Gastroesophageal sphincter (tissue), 4 donors: ENCODE measurements at regions not wholly inside any gene's neighbourhood (a gene's known extent, or its start where the extent isn't known, plus 50 kb on each side); places are given as distances from the start of the nearest gene placed in this dataset.

ENCODE experiments used
- ATAC-seq: fragments of 150-250 bp; one replicate; pipeline ENCODE4 v1.9.1; 2016; ENCODE audit warnings: mild to moderate bottlenecking, moderate library complexity
- H3K27ac ChIP-seq, 4 donors: fragments of 200-600 bp; sonication (generic) in 3 of 4; 1 replicate in 3 of 4; 2 replicates in 1 of 4; pipeline ENCODE4 v1.5.1; 2016 to 2019
- H3K27me3 ChIP-seq: fragments of 200-600 bp; sonication (generic); one replicate; pipeline ENCODE4 v1.5.1; 2019
- H3K36me3 ChIP-seq, 2 donors: fragments of 200-600 bp; sonication (generic); one replicate each; pipeline ENCODE4 v1.5.1; 2019; ENCODE audit warnings: control low read depth in 1 of 2
- H3K4me1 ChIP-seq, 3 donors: fragments of 200-600 bp; sonication (generic); 1 replicate in 2 of 3; 2 replicates in 1 of 3; pipeline ENCODE4 v1.5.1; 2016 to 2019; ENCODE audit warnings: control low read depth in 2 of 3
- H3K4me3 ChIP-seq, 2 donors: fragments of 200-600 bp; sonication (generic); one replicate each; pipeline ENCODE4 v1.5.1; 2019; ENCODE audit warnings: mild to moderate bottlenecking in 1 of 2, moderate library complexity in 1 of 2
- H3K9me3 ChIP-seq, 3 donors: fragments of 200-600 bp; sonication (generic); one replicate each; pipeline ENCODE4 v1.5.1; 2017 to 2019; ENCODE audit warnings: control low read depth in 2 of 3
- EP300 ChIP-seq: sonication (generic); formaldehyde crosslinking; IDR thresholded peaks from one replicate; pipeline ENCODE4 v1.6.1; 2017; ENCODE audit warnings: antibody characterized with exemption, mild to moderate bottlenecking
- POLR2A ChIP-seq, 2 donors: fragments of 450-650 bp; IDR thresholded peaks; one replicate each; pipeline ENCODE4 v1.6.1; 2017; ENCODE audit warnings: antibody characterized with exemption in 2 of 2, mild to moderate bottlenecking in 2 of 2, moderate library complexity in 1 of 2
- POLR2AphosphoS5 ChIP-seq: sonication (generic); formaldehyde crosslinking; IDR thresholded peaks from one replicate; pipeline ENCODE4 v1.6.1; 2017; ENCODE audit warnings: antibody characterized with exemption
- WGBS, 2 donors: methylation state at CpG; one replicate each; pipeline ENCODE4 v1.1.5; 2018; ENCODE audit warnings: low coverage in 1 of 2; 5-methylcytosine and 5-hydroxymethylcytosine counted together
- TF ChIP-seq, protein P1 (sequence below), 4 experiments: fragments of 200-600 bp in 2 of 4; fragments of 450-650 bp in 2 of 4; sonication (generic) in 1 of 4; IDR thresholded peaks; one replicate each; pipeline ENCODE4 v1.5.1; 2017 to 2019; ENCODE audit warnings: antibody characterized with exemption in 4 of 4, mild to moderate bottlenecking in 2 of 4, moderate library complexity in 2 of 4

DNA sequence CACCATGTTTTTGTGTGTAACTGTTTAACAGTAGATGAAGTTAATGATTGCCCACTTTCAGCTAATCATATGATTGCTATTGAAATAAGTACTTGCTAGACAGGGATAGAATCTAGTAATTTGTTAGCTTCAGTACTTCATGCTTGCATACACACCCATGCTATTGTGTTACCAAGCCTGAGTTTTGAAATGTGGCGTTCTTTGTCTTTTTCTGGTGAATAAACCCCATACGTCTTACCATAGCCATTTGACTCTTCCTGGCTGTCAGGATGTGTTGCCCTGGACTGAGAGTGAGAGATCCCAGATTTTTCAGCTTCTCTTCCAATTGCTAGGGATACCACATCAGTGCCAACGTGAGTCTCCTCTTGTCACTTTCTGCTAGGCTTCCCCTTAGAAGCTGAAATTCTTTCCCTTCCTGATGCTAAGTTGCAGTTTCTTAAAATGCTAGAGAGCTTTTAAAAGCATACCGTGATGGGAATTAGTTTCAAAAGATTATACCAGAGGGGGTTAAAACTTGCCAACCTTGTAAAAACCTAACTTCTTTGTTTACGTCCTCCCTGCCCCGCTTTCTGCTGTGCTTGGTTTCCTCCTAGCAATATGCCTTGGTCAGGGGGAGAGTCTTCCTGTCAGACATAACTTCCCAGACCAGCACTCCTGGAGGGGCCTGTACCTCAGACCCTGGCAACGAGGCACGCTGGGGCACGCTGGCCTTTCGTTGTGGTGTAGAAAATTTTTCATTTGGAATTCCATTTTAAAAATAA lies 62.9 kb upstream of the ULK4 start:
- no peak for ATAC-seq
- Histone ChIP-seq H3K4me1 (peaks cover 14 to 94% (median 43%) of the 10 kb centered on the region in 3 donors), H3K27me3 (no peaks in the 10 kb centered on the region), H3K9me3 (no peaks in the 10 kb centered on the region), H3K27ac (peak overlapping the region; percentile 26 to 84 (median 81)), H3K36me3 (no peaks in the 10 kb centered on the region), H3K4me3 (peak overlapping the region in 1 of 2 donors; percentile 10)
- WGBS, 2 donors: 22 to 25% methylated on average over 9 to 10 of the region's 10 CpGs
- TF ChIP-seq POLR2AphosphoS5 (no peak), POLR2A (IDR thresholded peaks at IDR 0.05) (no peak), EP300 (no peak)
- TF ChIP-seq, protein P1, sequence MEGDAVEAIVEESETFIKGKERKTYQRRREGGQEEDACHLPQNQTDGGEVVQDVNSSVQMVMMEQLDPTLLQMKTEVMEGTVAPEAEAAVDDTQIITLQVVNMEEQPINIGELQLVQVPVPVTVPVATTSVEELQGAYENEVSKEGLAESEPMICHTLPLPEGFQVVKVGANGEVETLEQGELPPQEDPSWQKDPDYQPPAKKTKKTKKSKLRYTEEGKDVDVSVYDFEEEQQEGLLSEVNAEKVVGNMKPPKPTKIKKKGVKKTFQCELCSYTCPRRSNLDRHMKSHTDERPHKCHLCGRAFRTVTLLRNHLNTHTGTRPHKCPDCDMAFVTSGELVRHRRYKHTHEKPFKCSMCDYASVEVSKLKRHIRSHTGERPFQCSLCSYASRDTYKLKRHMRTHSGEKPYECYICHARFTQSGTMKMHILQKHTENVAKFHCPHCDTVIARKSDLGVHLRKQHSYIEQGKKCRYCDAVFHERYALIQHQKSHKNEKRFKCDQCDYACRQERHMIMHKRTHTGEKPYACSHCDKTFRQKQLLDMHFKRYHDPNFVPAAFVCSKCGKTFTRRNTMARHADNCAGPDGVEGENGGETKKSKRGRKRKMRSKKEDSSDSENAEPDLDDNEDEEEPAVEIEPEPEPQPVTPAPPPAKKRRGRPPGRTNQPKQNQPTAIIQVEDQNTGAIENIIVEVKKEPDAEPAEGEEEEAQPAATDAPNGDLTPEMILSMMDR (IDR thresholded peaks at IDR 0.05): no peak

DNA sequence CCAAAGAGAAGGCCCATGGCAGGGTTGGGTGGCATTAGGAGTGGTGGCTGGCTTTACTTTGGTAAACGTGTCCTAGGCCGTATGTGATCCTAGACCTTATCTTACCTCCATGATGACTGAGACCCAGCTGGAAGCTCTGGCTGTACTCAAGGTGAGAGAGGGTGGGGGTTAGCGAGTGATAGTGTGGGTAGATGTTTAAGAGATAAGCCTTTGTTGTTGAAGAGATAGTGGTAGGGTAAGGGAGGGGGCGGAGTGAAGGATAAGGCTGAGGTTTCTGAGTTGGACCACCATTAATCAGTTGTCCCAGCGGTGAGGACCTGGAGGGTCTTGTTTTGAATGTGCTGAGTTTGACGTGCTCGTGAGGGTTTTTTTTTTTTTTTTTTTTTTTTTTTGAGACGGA lies 61.5 kb upstream of the ULK4 start:
- 78 to 81% methylated on average over 5 to 8 of the region's 8 CpGs for WGBS, 2 donors
- no peaks in the 10 kb centered on the region for H3K27me3 ChIP-seq
- H3K4me1 ChIP-seq: peaks cover 14 to 100% (median 54%) of the 10 kb centered on the region in 3 donors
- no peaks in the 10 kb centered on the region for H3K36me3 ChIP-seq
- no peak overlapping the region for H3K4me3 ChIP-seq
- no peak for ATAC-seq
- TF ChIP-seq POLR2AphosphoS5 (no peak), EP300 (no peak), POLR2A (IDR thresholded peaks at IDR 0.05) (no peak)
- TF ChIP-seq, protein P1 (IDR thresholded peaks at IDR 0.05): no peak
- no peaks in the 10 kb centered on the region for H3K9me3 ChIP-seq
- H3K27ac ChIP-seq: peak overlapping the region in 2 of 4 donors; percentile 81

- no peak overlapping the region for H3K4me3 ChIP-seq
- TF ChIP-seq, protein P1 (IDR thresholded peaks at IDR 0.05): no peak
- TF ChIP-seq POLR2A (IDR thresholded peaks at IDR 0.05) (no peak), POLR2AphosphoS5 (no peak), EP300 (no peak)
- no peak for ATAC-seq
- H3K36me3 ChIP-seq: no peaks in the 10 kb centered on the region
- peaks cover 14 to 100% (median 54%) of the 10 kb centered on the region in 3 donors for H3K4me1 ChIP-seq
- peak overlapping the region in 3 of 4 donors; percentile 66 to 81 (median 72) for H3K27ac ChIP-seq
- no peaks in the 10 kb centered on the region for H3K27me3 ChIP-seq
- no peaks in the 10 kb centered on the region for H3K9me3 ChIP-seq
- 22 to 64% methylated on average over 1 to 6 of the region's 7 CpGs for WGBS, 2 donors
Measured at GRCh38 chr3:42022355-42022754, 60.5 kb upstream of the ULK4 start.

DNA sequence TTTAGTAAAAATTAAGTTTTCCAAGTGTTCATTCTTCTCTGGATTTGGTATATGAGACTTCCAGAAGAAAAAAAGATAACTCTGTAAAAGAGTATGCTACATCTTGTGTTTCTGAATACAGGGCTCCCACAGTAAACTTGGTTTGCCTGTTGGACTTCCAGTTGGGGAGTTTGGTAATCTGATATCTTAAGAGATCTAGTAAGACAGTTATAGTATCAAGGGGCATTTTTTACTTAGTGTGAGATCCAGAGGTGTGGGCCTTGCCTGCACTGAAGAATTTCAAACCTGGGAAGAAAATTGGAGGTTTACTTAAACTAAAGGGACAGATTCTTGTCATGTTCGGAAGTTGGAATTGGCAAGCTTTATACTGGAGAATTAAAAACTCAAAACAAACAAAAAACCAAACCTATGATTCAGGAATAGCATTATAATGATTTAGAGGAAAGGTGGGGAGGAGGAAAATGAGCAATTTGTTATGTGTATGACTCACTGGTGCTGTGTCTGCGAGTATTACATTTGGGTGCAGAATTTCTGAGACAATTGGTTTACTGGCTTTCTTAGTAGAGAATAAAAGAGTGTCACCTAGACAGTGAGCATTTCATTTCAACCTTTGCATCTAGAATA lies 58.9 kb upstream of the ULK4 start:
- TF ChIP-seq POLR2A (IDR thresholded peaks at IDR 0.05) (no peak), EP300 (no peak), POLR2AphosphoS5 (peak; percentile 61)
- TF ChIP-seq, protein P1 (IDR thresholded peaks at IDR 0.05): no peak
- Histone ChIP-seq H3K27ac (peak overlapping the region in 3 of 4 donors; percentile 66 to 81 (median 72)), H3K27me3 (no peaks in the 10 kb centered on the region), H3K9me3 (no peaks in the 10 kb centered on the region), H3K4me3 (no peak overlapping the region), H3K4me1 (peaks cover 9 to 100% (median 47%) of the 10 kb centered on the region in 3 donors), H3K36me3 (no peaks in the 10 kb centered on the region)
- no peak for ATAC-seq
- WGBS, 2 donors: 3 to 8% methylated on average over 2 of the region's 2 CpGs

DNA sequence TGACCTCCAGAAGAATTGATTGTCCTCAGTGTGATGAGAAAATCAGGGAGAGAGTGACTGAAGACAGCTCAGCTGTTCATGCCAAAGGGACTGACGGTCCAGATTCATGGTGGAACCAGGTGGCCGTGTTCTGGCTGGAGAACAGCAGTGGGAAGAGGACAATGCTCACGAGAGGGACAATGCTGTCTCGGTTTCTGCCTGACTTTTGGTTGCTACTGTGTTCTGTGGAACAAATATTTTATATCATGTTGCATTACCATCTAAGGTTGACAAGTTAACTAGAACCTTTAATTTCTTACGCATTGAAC lies 58.0 kb upstream of the ULK4 start:
- H3K27me3 ChIP-seq: no peaks in the 10 kb centered on the region
- H3K9me3 ChIP-seq: no peaks in the 10 kb centered on the region
- H3K4me3 ChIP-seq: no peak overlapping the region
- no peak for ATAC-seq
- H3K27ac ChIP-seq: peak overlapping the region in 3 of 4 donors; percentile 66 to 81 (median 72)
- 74 to 90% methylated on average over 5 of the region's 5 CpGs for WGBS, 2 donors
- H3K36me3 ChIP-seq: no peaks in the 10 kb centered on the region
- H3K4me1 ChIP-seq: peaks cover 9 to 100% (median 43%) of the 10 kb centered on the region in 3 donors
- no peak for TF ChIP-seq POLR2A (IDR thresholded peaks at IDR 0.05)
- TF ChIP-seq, protein P1 (IDR thresholded peaks at IDR 0.05): no peak
- no peak for TF ChIP-seq EP300
- no peak for TF ChIP-seq POLR2AphosphoS5
